CD4-positive, alpha-beta T cell treated with Interleukin-15 for 4 hours (primary cell): ENCODE measurements at regions not wholly inside any gene's neighbourhood (a gene's known extent, or its start where the extent isn't known, plus 50 kb on each side); places are given as distances from the start of the nearest gene placed in this dataset.

ENCODE experiments used
- DNase-seq: peaks from one replicate; pipeline ENCODE4 v3.0.0-alpha.2; 2020; ENCODE audit warnings: low spot score

- no peak for DNase-seq
Measured at GRCh38 chr6:33863084-33863483, 59.3 kb upstream of the MLN start.

DNA sequence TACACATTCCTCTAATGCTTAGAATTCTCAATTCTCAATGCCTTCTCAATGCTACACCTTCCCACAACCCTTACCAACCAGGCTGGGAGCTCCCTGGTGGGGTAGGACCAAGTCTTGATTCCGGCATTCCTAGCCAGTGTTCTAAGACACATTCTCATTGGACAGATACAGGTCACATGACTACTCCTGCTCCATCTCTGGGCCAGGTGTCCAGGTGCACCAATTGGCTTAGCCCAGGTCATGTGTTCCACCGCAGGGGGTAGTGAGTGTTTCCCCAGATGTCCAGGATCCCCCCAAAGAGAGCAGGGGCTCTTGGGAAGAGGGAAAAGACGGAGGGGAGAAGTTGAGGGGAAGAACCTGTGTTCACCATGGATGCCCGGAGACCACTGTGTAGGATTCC lies 58.7 kb upstream of the MLN start:
- DNase-seq: no peak

DNA sequence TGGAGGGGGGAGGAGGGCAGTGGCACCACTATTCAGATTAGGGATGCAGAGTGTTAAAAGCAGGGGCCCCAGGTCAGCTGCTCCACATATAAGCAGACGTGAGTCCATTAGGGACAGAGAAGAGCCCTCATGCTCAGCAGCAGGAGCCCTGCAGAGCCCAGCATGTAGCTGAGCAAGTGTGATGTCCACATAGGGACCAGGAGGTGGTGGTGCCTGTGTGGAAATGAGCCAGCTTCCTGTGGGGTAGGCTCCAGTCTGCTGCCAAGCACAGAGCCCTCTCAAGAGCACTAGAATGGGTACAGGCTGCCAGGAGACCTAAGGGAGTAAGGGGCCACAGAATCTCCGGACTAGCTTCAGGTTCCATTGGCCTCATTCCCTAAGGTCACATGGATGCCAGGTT lies 57.9 kb upstream of the MLN start:
- no peak for DNase-seq

GRCh38 chr6:33860706-33861474 lies 57.1 kb upstream of the MLN start:
- DNase-seq: peak; percentile 45

DNA sequence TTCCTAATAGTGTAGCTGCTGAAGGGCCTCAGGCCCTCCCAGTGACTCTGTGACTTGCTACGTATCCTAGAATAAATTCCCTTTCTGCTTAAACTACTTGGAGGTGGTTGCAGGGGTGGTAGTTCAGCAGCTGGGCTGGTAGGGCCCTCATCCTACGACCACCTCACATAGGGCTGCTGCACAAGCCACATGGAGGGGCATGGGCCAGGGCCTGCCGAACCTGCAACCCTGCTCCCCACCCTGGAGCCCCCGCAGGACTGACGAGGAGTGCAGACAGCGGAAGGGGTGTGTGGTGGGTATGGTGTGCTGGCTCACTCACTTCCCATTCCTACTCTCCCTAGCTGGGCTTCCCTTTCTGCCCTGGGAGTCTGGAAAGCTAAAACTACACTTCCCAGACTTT lies 56.2 kb upstream of the MLN start:
- no peak for DNase-seq

- DNase-seq: no peak
Measured at GRCh38 chr6:33858804-33859505, 55.2 kb upstream of the MLN start.

DNA sequence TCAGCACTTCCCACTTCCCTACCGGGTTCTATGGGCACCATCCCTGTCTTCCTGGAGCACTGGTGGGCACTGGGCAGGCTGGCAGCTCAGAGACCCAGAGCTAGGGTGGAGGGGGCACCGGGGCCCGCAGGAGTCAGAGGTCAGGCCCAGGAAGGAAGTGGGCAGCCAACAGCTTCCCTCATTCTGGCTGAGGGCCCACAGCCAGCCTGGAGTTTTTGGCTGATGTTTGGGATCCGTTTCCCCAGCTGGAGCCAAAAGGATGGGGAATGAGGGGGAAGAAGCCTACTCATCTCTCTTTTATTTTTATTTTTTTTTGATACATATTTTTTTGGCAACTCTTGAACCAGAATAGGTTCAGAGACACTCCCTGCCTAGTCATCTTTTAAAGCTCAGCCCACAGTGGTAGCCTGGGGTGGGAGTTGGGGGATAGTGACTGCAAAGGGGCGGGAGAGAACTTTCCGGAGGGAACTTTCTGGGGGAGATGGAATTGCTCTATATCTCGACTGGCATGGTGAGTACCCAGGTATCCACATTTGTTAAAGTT lies 54.2 kb upstream of the MLN start:
- no peak for DNase-seq

GRCh38 chr6:33857093-33857931 lies 53.5 kb upstream of the MLN start:
- DNase-seq: no peak

DNA sequence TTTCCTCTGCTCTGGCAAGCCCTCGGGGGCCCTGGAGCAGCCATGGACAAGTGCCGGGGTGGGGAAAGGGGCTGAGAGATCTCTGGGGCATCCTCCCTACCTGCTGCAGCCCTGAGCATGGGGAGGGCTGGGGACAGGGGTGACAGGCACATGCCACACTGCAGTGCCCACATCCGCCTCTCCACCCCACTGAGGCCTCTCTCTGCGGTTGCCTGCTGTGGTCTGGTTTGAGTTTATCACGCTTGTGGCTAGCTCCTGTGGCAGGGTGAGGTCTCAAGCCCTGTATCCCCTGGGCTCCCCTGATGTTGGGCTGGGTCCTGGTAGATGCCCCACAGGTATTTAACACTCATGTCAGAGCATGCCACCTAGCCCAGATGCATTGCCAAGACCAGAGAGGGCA lies 52.9 kb upstream of the MLN start:
- DNase-seq: peak; percentile 61

GRCh38 chr6:33856031-33856590 lies 52.3 kb upstream of the MLN start:
- no peak for DNase-seq

- DNase-seq: no peak
Measured at GRCh38 chr6:33854572-33855030, 50.8 kb upstream of the MLN start.

GRCh38 chr6:33853736-33854135 lies 49.9 kb upstream of the MLN start:
- DNase-seq: no peak
